ENCODE measurements at regions not wholly inside any gene's neighbourhood (a gene's known extent, or its start where the extent isn't known, plus 50 kb on each side); places are given as distances from the start of the nearest gene placed in this dataset.

DNA sequence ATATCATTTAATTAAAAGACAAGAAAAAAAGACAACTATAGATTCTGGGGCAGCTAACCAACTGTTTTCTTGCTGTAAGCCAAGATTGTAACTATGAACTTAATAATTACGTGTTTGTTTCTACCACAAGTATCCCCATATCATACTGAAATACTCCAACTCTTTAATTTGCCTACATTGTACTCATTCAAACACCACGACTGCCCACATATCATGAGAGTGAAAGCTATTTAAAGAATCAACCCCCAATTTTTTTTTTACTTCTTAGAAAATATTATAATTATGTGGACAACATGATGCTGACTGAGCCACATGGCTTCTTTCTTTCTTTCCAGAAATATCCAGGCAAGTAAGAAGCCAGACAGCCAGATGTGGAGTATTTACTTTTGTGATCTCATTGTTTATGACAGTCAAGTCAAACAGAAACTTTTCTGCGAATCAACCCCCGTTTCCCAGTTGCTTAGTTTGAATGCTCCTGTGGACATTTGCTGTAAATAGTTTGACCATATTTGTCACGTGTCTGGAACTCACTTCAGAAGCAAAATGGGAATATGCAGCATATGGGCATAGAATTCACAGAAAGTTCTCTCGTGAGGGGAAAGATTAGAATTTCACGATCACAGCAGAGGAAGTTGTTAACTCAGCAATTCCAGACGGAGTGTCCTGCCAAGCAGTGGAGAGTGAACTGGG lies 126.8 kb upstream of the PSMD7 start:
- no peak for DNase-seq

DNA sequence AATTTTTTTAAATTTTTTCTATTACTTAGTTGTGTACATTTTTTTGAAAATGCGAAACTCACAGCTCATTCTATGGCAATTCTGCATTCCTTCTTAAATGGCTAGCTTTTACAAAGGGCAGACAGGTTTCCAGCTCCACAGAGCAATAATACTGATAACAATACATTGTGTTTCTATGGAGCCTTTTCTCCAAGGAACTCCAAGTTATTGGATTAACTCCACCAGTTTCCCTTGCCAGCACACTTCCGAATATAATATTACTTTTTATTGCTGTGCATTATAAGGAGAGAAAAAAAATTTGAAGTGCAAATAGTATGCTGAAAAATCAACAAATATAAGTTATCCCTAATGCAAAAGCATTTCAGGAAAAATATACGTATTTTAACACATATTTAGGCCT lies 127.5 kb upstream of the PSMD7 start:
- DNase-seq, result no peak

DNA sequence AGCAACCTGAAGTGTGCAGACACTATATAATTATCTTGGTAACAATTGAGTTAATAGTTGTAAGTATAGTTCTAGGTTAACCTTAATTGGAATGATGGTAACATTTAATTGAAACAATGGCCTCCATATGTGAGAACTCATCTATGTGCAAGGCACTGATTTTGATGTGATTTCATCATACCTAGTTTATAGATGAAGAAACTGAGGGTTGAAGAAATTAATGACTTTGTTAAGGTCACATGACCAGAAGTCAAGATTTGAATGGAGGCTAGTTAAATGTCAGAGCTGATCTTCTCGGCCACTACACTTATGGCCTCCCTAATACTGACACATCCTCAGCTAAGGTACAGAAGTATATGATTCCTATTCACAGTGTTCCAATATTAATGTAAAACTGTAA lies 128.2 kb upstream of the PSMD7 start:
- DNase-seq, result no peak

DNA sequence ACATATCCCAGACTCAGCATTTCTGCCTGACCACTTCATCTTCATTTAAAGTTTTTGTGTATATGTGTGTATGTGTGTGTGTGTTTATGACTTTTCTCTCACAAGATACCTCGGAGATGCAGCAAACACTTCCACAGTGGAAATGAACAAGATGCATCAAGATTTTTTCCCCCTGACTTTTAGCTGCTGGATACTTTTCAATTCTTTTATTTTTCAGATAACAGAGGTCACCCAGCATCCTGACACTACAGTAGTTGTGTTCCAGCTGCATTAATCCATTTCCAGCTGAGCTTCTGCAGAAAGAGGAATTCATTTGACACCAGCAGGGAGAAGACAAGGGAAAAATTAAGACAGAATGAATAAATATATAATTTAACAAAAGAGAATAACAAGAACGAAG lies 130.2 kb upstream of the PSMD7 start:
- no peak for DNase-seq

DNA sequence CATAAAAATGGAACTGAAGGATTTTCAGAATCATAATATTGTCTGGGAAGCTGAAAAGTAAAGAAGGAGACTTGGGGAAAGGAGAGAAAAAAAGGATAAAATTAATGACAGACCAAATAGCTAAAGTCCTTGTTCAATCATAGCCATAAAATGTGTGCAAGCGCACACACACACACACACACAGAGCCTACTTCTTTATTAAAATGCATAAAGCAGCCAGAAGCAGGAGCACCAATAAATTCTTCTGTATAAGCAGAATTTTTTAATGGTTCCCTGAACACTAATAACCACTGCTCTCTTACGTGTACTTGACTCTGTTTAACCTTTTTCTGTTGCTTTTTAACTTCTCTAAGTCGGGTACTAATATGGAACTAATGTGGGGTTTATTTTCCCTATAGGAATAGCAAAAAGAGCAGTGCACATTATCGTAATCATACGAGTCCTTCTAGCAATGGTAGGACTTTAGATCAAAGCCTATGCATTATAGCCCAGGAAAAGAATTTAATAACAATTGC lies 131.0 kb upstream of the PSMD7 start:
- DNase-seq, result no peak

DNA sequence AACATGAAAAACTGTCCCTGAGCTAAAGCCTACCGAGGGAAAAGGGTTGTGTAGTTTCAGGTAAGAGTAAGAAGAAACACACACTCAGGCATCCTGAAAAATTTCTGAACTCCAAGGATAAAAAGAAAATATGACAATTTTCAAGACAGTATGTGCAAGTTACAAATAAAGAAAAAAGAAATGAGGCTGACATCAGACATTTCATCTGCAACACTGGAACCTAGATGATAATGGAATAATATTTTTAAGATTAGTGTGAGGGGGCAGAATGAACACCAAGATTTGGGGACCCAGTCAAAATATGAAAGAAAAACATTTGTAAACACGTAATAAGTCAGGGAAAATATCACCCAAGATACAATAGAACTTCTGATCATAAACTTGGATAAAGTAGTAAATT lies 135.9 kb upstream of the PSMD7 start:
- no peak for DNase-seq

DNA sequence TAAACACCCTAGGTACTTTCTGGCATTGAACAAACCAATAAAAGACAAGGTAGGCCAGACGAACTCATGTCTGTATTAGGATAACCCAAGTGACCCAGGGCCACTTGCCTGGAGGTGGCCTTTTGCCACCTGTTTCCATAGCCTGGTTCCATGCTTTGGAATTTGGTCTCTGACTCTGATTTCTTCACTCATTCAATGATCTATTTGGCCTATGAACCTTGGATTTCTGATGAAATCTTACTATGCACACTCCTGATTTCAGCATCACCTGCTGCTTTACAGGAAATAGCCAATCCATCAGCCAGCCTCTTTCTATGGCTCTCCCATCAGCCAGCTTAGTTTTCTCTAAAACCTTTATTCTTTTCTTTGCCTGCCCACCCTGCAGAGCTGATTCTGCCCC lies 142.8 kb upstream of the PSMD7 start:
- no peak for DNase-seq

DNA sequence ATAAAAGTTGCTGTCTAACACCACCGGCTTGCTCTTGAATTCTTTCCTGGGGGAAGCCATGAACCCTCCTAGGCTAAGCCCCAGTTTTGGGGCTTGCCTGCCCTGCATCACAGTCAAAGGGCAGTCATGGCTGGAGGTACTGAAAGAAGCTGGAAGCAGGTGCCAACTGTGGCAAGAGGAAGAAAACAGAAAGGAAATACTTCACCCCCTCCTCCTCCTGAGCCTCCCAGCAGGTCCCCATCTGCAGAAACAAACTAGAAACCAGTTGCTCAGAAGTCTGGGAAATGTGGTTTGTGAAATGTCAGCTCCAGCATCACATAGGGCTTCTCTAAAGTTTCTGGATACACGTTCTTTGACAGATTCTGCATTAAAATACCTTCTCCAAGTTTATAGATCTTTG lies 150.0 kb upstream of the PSMD7 start:
- DNase-seq, result no peak

DNA sequence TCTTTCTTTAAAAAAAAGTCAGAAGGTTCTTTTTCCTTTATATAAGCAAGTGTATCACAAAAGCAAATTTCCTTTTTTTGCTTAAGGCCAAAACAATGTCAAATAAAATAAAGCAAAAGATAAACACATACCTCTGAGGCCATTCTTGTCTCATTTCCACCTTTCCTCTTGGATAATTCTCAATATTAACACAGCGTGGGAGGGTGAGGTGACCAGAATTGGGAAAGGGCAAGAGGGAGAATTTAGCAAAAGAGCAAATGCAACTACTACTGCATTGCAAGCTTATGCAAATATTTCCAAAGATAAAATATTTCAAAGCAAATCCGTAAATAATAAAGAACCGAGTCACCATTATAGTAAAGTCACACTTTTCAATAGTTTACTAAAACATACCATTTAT lies 153.4 kb upstream of the PSMD7 start:
- DNase-seq, result no peak

DNA sequence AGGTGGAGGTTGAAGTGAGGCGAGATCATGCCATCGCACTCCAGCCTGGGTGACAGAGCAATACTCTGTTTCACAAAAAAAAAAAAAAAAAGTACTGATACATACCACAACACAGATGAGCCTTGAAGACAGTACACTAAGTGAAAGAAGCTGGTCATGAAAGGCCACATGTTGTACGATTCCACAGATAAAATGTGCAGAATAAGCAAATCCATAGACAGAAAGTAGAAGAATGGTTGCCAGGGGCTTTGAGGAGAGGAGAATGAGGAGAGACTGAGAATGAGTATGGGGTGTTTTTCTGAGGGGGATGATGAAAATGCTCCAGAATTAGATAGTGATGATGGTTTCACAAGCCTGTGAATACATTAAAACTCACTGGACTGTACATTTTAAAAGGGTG lies 155.6 kb upstream of the PSMD7 start:
- DNase-seq, result no peak

DNA sequence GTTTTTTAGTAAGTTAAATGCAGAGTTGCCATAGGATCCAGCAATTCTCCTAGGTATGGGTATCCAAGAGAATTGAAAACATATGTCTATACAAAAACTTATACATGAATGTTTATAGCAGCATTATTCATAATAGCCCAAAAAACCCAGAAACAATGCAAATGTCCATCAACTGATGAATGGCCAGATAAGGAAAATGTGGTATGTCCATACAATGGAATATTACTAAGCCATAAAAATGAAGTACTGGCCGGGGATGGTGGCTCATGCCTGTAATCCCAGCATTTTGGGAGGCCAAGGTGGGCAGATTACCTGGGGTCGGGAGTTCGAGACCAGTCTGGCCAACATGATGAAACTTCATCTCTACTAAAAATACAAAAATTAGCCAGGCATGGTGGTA lies 156.1 kb upstream of the PSMD7 start:
- DNase-seq, result no peak

DNA sequence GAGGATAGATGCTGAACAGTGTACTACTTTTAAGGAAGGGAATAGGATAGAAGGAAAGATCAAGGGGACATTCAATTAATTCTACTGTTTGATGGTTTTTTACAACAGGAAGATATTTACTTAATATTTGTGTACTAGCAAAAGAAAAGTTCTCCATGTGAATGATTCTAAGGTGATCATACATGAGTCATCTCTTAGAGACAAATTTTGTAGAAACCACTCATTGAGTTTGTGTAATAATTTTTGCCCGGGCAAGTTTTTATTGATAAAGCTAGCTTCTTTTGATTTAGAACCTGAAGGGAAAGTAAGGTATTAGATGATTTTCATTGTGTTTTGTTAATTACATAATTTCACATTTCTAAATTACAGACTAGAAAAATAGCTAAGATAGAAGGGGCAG lies 172.8 kb upstream of the PSMD7 start:
- DNase-seq, result no peak

DNA sequence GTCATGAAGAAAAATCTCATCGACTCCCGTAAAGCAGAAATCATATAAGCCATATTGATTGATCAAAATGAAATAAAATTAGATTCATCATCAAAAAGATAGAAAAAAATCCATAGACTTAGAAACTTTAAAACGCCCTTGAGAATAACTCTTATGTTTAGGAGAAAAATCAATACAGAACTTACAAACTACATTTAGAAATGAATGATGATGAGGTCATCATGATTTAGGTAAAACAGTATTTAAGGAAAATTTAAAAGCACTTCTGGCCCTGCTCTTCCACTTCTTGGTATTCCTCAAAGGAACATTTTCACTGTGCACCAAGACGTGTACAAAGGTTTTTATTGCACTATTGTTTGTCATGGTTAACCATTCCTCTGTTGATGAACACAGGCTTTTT lies 173.4 kb upstream of the PSMD7 start:
- DNase-seq, result no peak

DNA sequence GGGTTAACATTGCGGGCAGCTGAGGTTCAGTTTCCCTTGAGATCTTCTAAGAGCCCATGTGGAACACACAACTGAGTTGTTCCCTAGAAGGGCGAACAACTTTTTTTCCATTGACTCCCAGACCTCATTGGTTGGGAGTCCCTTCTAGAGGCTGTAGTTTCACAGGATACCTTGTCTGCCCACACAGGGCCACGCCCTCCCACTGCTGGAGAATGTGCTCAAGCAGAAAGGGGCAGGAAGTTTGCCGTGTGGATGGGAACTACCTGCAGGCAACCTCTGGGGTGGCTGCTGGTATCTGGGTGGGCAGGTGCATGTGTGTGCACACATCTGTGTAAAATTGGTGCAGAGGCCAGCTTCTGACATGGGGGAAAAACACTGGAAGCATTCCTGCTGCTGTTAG lies 178.8 kb upstream of the PSMD7 start:
- DNase-seq, result no peak

DNA sequence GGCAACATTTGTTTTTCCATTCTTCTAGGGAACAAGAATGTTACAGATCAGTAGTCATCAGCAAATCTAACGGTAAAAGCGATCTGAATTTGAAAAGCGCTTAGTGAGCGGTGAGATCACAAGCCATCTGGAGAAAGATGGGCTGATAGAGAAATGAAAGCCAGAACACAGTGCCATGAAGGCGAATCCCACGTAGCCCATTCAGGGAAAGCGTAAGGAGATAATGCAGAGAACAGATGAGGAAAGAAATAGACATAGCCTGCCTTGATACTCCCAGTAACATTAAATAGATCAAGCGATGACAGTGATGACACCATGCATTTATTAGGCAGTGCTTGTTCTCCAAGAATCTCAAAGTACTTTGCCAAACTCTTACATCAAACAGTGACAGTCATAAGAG lies 183.1 kb upstream of the PSMD7 start:
- DNase-seq, result no peak

DNA sequence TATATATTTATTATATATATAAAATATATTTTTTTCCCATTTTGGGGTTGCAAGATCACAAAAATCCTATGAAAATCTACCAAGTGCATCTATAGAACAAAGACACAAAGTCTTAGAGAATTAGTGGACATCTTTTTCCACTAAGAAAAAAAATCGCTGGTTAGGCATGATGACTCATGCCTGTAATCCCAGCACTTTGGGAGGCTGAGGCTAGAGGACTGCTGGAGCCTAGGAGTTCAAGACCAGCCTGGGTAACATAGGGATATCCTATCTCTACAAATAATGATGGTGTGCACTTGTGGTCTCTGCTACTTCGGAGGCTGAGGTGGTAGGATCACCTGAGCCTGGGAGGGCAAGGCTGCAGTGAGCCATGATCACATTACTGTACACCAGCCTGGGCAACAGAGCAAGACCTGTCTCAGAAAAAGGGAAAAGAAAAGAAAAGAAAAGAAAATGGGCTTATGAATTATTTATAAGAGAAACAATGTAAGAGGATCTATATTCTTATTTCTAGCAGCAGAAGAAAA lies 185.1 kb upstream of the PSMD7 start:
- no peak for DNase-seq

DNA sequence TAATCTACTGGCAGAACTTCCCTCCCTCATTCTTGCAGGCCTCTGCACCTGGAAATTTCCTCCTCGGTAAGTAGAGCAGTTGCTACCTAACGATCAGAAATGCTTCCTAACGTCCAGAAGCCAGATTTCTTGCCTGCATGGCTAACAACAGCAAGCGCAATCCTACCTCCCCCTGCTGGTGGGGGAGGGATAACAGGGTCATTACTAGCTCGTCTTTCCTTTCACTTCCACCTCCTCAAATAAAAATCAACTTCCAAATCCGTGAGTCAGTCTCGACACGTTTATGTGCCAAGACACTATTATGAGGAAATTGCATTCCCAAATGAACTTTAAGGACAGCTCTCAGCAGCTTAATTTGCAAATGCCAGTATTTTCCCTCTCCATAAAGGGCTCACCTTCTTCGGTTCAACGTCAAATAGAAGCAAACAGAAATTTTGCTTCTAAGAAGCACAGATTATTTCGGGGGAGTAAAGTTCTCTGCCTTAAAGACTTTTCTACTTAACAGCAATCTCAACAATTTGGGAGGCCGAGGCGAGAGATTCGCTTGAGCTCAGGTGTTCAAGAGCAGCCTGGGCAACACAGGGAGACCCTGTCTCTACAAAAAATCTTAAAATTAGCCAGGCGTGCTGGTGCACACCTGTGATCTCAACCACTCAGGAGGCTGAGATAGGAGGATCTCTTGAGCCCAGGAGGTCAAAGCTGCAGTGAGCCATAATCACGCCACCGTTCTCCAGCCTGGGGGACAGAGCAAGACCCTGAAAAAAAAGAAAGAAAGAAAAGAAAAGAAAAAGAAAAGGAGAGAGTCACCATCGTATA lies 188.6 kb upstream of the PSMD7 start:
- peak; percentile 63 for DNase-seq

DNA sequence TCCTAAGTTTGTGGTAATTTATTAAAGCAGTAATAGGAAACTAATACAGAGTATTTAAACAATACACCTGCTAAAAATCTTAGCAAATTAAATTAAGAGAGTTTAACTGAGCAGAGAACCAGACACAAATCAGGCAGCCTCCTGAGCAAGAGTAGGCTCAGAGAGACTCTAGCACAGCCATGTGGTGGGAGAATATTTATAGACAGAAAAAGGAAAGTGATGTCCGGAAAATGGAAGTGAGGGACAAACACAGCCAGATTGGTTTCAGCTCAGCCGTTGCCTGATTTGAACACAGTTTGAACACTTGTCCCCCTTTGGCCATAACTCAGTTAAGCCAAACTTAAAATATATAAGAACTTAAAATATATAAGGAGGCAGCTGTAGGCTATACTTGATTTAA lies 192.6 kb upstream of the PSMD7 start:
- DNase-seq, result no peak

DNA sequence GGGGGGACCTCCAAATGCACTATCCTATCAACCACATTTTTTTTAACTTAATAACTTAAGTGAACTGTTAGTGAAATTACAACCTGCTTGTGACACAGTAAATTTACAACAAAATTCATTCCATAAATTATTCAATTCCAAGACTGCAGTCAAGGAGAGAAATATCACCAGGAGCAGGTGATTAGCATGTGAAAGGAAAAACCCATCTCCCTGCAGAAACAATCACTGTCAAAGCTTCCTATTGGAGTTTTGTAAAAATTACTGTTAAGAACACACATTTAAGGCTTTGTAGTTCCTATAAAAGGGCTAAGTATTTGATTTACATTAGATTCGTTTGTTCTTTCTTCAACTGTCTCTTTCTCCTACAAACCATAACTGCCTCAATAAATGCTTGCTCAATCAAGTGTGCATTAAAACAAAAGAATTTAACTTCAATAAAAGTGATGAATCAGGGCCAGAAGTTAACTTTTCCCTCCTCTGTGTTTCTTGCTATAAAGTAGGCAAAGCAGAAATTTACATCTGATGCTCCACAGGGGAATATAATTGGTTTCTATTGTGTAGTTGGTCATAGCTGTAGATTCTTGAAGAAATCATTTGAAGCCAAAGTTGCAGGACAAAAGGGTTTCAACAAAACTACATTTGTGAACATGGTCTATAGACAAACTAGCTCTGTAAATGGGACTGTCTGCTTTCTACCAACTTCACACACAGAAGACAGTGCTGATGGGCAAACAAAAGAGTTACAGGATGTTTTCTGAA lies 195.1 kb upstream of the PSMD7 start:
- no peak for DNase-seq

DNA sequence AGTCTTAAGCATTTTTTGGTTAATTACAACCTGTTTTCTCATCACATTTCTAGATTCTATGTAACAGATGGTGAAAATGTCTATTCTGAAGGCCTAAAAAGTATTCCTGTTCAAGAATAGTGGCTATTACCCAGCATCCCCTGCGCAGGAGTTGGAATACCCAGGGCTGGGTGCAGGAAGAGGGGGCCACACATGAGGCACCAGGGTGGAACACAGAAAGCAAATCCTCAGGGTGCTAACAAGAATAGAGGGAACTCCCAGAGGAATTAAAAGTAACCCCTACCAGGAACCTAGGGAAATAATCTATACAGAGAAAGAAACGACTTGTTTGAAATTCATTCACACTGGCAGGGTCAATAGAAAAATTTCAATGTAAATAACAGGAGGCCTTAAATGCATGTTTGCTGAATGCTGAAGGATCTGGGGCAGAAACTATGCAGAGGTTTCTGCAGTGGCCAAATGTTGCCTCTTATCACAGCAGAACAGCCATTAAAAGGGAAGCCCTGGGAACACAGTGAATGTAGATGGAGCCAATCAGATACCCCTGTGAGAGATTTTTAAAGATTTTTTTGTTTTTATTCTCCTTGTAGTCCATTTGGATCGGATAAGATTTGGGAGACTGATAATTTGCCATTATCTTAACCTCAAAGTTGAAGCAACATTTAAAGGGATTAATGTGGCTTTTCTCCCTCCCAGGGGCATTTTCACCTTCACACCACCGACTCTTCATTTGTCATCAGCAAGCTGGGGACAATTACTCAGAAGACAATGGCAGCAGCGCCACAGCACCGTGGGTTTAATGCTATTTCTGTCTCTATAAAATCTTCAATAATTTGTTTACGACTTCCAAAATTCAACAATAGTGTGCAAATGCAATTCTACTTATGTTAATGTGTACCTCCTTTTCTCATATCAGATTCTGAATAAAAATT lies 196.0 kb upstream of the PSMD7 start:
- DNase-seq, result no peak

DNA sequence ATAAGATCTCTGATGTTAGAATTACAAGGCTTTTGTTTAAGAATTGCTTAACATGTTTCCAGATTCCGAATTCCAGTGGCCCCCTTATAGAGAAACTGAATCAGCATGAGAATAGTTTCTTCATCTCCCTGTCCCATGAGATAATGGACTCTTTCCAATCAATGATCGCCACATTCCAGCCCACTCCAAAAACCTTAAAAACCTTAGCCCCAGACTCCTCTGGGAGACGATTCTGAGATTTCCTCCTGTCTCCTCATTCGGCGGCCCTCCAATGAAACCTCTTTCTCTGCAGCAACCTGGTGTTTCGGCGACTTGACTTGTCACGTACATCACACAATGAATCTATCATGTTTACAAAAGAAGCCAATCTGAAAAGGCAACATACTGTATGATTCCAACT lies 197.1 kb upstream of the PSMD7 start:
- no peak for DNase-seq

DNA sequence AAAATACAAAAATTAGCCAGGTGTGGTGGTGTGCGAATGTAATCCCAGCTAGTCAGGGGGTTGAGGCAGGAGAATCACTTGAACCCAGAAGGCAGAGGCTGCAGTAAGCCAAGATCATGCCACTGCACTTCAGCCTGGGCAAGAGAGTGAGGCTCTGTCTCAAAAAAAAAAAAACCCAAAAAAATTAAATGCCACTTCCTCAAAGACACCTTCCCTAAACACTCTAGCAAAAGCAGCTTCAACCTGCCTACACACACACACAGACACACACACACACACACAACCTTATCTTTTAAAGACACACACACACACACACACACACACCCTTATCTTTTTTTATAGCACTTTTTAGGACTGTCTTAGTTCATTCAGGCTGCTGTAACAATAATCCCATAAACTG lies 201.7 kb upstream of the PSMD7 start:
- no peak for DNase-seq

Measured in NCI-H1436 (cell line).